Uterus (tissue), 3 donors: ENCODE measurements at regions not wholly inside any gene's neighbourhood (a gene's known extent, or its start where the extent isn't known, plus 50 kb on each side); places are given as distances from the start of the nearest gene placed in this dataset.

Experiments used
- DNase-seq, 2 donors: peaks; one replicate each; pipeline ENCODE4 v3.0.0-alpha.2; 2019 to 2020
- H3K27ac ChIP-seq, 2 donors: fragments of 200-600 bp; sonication (generic); 1 replicate in 1 of 2; 2 replicates in 1 of 2; pipeline ENCODE4 v1.5.1; 2016 to 2018
- H3K27me3 ChIP-seq, 2 donors: fragments of 200-600 bp; sonication (generic); one replicate each; pipeline ENCODE4 v1.5.1; 2018 to 2019; ENCODE audit warnings: control low read depth in 1 of 2
- H3K36me3 ChIP-seq, 2 donors: fragments of 200-600 bp; sonication (generic); one replicate each; pipeline ENCODE4 v1.5.1; 2019; ENCODE audit warnings: control low read depth in 1 of 2
- H3K4me1 ChIP-seq, 2 donors: fragments of 200-600 bp; sonication (generic); one replicate each; pipeline ENCODE4 v1.5.1; 2018 to 2019; ENCODE audit warnings: control low read depth in 1 of 2
- H3K4me3 ChIP-seq, 2 donors: fragments of 200-600 bp; sonication (generic); 1 replicate in 1 of 2; 2 replicates in 1 of 2; pipeline ENCODE4 v1.5.1; 2018 to 2019; ENCODE audit warnings: mild to moderate bottlenecking in 1 of 2
- H3K9me3 ChIP-seq, 2 donors: fragments of 200-600 bp; sonication (generic); one replicate each; pipeline ENCODE4 v1.5.1; 2019; ENCODE audit warnings: control low read depth in 1 of 2
- POLR2A ChIP-seq, 2 donors: fragments of 450-650 bp; IDR thresholded peaks; one replicate each; pipeline ENCODE4 v1.6.1; 2016; ENCODE audit warnings: antibody characterized with exemption in 2 of 2, mild to moderate bottlenecking in 1 of 2, moderate library complexity in 1 of 2
- intact Hi-C: fragments of 100-400 bp; cut with DNase I; formaldehyde crosslinking; loops from one replicate; pipeline ENCODE4 v1.15.1; 2023; ENCODE audit warnings: low total_unique reads
- TF ChIP-seq, protein P1 (sequence below), 4 experiments: fragments of 200-600 bp in 2 of 4; fragments of 450-650 bp in 2 of 4; sonication (generic) in 2 of 4; IDR thresholded peaks; one replicate each; pipeline ENCODE4 v1.5.1; 2016 to 2019; ENCODE audit warnings: antibody characterized with exemption in 4 of 4, mild to moderate bottlenecking in 2 of 4, moderate library complexity in 1 of 4
- donor health status: DM: yes; HTN: yes; CAD: no.

DNA sequence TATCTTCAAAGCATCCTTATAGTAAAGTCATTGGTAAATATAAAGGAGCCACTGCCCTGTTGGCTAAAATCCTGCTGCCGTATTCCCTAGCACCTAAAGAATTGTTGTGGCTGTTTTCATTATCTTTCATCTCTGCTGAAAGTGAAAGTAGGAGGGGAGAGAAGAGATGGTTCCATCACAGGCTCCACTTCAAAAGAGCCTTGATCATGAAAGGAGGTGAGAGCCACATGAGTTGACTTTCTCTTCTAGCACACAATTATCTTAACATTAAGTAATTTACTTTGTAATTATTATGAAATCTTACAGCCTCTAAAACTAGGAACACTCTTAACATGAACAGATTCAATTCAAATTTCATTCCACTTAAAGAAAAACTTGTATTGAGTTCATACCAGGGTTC lies 1050.9 kb upstream of the LRRTM1 start:
- H3K27me3 ChIP-seq: no peaks in the 10 kb centered on the region
- H3K4me3 ChIP-seq: no peak overlapping the region
- intact Hi-C loops: no loop called here
- no peaks in the 10 kb centered on the region for H3K9me3 ChIP-seq
- no peak for TF ChIP-seq POLR2A (IDR thresholded peaks at IDR 0.05)
- TF ChIP-seq, protein P1, sequence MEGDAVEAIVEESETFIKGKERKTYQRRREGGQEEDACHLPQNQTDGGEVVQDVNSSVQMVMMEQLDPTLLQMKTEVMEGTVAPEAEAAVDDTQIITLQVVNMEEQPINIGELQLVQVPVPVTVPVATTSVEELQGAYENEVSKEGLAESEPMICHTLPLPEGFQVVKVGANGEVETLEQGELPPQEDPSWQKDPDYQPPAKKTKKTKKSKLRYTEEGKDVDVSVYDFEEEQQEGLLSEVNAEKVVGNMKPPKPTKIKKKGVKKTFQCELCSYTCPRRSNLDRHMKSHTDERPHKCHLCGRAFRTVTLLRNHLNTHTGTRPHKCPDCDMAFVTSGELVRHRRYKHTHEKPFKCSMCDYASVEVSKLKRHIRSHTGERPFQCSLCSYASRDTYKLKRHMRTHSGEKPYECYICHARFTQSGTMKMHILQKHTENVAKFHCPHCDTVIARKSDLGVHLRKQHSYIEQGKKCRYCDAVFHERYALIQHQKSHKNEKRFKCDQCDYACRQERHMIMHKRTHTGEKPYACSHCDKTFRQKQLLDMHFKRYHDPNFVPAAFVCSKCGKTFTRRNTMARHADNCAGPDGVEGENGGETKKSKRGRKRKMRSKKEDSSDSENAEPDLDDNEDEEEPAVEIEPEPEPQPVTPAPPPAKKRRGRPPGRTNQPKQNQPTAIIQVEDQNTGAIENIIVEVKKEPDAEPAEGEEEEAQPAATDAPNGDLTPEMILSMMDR (IDR thresholded peaks at IDR 0.05): no peak
- H3K4me1 ChIP-seq: no peaks in the 10 kb centered on the region
- no peak for DNase-seq
- H3K27ac ChIP-seq: no peak overlapping the region
- no peaks in the 10 kb centered on the region for H3K36me3 ChIP-seq

DNA sequence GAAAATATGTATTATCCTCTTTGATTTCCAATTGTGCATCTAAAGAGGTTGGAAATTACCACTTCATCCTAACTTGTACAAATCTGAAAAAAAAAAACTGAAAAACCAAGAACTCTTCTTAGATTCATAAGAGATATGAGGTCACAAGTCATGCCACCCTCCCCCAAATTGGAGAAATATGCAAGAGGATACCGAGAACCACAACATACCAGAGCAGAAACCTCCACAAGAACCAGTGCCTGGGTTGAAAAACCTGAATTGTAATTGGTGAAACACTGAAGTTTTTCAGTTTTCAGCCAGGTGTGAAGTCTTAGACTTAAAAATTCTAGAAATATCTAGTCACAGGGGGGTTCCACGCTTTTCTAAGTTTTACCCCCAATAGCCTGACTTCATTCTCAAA lies 1029.5 kb upstream of the LRRTM1 start:
- H3K9me3 ChIP-seq: no peaks in the 10 kb centered on the region
- H3K4me3 ChIP-seq: no peak overlapping the region
- no peaks in the 10 kb centered on the region for H3K27me3 ChIP-seq
- no peak for DNase-seq
- no peaks in the 10 kb centered on the region for H3K4me1 ChIP-seq
- H3K27ac ChIP-seq: no peak overlapping the region
- intact Hi-C loops: no loop called here
- TF ChIP-seq, protein P1 (IDR thresholded peaks at IDR 0.05): no peak
- TF ChIP-seq POLR2A (IDR thresholded peaks at IDR 0.05): no peak
- no peaks in the 10 kb centered on the region for H3K36me3 ChIP-seq

DNA sequence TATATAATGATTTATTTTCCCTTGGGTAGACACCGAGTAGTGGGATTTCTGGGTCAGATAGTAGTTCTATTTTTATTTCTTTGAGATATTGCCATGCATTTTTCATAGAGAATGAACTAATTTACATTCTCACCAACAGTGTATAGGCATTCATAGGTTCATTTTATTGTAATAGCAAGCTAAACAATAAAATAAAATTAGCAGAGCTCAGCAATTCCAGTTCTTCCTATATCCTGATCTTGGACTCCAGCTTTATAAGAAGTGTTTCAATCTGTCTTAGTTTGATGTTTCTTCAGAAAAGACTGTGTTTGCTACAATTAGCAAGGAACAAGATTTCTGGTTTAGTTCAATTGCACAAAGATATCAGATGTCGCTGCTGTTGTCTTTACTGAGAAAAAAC lies 1024.4 kb upstream of the LRRTM1 start:
- Histone ChIP-seq H3K4me1 (no peaks in the 10 kb centered on the region), H3K27ac (no peak overlapping the region), H3K36me3 (no peaks in the 10 kb centered on the region), H3K4me3 (no peak overlapping the region), H3K9me3 (no peaks in the 10 kb centered on the region), H3K27me3 (no peaks in the 10 kb centered on the region)
- intact Hi-C loops: no loop called here
- DNase-seq: no peak
- TF ChIP-seq, protein P1 (IDR thresholded peaks at IDR 0.05): no peak
- TF ChIP-seq POLR2A (IDR thresholded peaks at IDR 0.05): no peak

DNA sequence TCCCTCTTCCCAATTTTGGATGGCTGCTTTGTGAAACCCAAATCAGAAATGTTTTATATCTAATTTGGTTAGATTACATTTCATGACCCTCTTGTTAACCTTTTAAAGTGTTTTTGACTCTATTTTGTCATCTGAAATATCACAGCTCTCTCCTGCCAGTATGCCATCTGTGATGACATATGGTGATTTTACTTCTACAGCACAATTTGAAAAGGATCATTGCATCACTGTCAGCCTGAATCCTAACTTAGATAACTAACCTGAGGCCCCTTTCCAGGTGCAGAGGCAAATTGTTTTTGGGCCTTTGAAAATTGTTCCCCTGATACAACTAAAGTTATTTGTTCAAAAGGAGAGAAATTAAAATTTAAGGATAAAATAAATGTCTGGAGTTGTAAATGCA lies 1023.4 kb upstream of the LRRTM1 start:
- DNase-seq: no peak
- no peaks in the 10 kb centered on the region for H3K27me3 ChIP-seq
- H3K4me3 ChIP-seq: no peak overlapping the region
- no peak for TF ChIP-seq POLR2A (IDR thresholded peaks at IDR 0.05)
- TF ChIP-seq, protein P1 (IDR thresholded peaks at IDR 0.05): no peak
- H3K27ac ChIP-seq: no peak overlapping the region
- no peaks in the 10 kb centered on the region for H3K9me3 ChIP-seq
- intact Hi-C loops: no loop called here
- H3K36me3 ChIP-seq: no peaks in the 10 kb centered on the region
- no peaks in the 10 kb centered on the region for H3K4me1 ChIP-seq

DNA sequence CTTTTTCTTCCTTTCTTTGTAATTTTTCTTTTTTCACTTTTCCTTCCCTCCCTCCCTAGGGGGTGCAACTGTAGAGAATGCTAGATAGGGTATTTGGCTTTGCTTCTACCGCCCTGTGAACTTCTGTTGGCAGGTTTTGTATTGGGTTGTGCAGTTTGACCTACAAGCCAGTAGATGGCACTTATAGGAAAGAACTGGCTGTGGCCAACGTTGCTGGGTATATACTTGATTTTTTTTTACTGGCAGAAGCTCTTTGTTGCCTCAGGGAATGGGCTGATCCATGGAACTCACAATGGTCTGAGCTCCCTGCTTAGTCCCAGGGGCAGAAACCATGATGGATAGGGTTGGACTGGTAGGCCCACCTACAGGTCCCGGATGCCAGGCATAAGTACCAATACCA lies 1019.5 kb upstream of the LRRTM1 start:
- Histone ChIP-seq H3K36me3 (no peaks in the 10 kb centered on the region), H3K4me3 (no peak overlapping the region), H3K4me1 (no peaks in the 10 kb centered on the region), H3K27ac (no peak overlapping the region), H3K27me3 (no peaks in the 10 kb centered on the region), H3K9me3 (no peaks in the 10 kb centered on the region)
- TF ChIP-seq POLR2A (IDR thresholded peaks at IDR 0.05): no peak
- TF ChIP-seq, protein P1 (IDR thresholded peaks at IDR 0.05): no peak
- intact Hi-C loops: no loop called here
- no peak for DNase-seq
